Retinal pigment epithelial cell (primary cell): ENCODE measurements at regions not wholly inside any gene's neighbourhood (a gene's known extent, or its start where the extent isn't known, plus 50 kb on each side); places are given as distances from the start of the nearest gene placed in this dataset.
"Not testable (repeated sequence)": the region's sequence is repeated elsewhere in the genome, so short reads cannot be mapped to it uniquely, and the experiment has no call there.

Experiments used
- DNase-seq: peaks from one replicate; pipeline ENCODE4 v3.0.0-alpha.2; 2010; ENCODE audit warnings: low read depth
- H3K4me3 ChIP-seq: 2 replicates; pipeline ENCODE4 v1.5.1; 2011; ENCODE audit warnings: mild to moderate bottlenecking, low read length, control low read depth, moderate library complexity
- TF ChIP-seq, protein P1 (sequence below): conservative IDR thresholded peaks from 2 replicates; pipeline ENCODE4 v1.5.1; 2011; ENCODE audit warnings: low read depth, low read length, control low read depth, inconsistent platforms

DNA sequence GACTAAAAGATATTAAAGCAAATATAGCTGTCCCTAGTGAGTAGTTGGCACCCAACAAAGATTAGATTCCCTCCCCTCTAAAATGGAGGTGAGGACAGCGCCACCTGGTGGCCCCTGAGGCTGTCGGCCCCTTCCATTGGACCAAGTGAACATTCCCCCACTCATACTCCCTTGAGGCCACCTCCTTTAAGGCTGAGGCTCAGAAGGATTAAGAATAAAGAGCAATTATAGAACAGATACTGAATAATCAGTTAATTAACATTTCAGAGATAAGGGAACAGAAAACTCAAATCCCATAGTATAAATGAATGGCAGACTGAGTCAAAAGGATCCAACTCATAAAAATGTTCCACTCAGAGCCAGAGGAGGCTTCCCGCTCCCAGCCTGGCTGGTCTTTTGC is 130.4 kb upstream of the GHITM start:
- H3K4me3 ChIP-seq = no peak overlapping the region
- no peak for DNase-seq
- TF ChIP-seq, protein P1, sequence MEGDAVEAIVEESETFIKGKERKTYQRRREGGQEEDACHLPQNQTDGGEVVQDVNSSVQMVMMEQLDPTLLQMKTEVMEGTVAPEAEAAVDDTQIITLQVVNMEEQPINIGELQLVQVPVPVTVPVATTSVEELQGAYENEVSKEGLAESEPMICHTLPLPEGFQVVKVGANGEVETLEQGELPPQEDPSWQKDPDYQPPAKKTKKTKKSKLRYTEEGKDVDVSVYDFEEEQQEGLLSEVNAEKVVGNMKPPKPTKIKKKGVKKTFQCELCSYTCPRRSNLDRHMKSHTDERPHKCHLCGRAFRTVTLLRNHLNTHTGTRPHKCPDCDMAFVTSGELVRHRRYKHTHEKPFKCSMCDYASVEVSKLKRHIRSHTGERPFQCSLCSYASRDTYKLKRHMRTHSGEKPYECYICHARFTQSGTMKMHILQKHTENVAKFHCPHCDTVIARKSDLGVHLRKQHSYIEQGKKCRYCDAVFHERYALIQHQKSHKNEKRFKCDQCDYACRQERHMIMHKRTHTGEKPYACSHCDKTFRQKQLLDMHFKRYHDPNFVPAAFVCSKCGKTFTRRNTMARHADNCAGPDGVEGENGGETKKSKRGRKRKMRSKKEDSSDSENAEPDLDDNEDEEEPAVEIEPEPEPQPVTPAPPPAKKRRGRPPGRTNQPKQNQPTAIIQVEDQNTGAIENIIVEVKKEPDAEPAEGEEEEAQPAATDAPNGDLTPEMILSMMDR = peak; percentile 53

GRCh38 chr10:84012431-84012830 is 126.9 kb upstream of the GHITM start:
- H3K4me3 ChIP-seq = no peak overlapping the region
- TF ChIP-seq, protein P1 = no peak
- DNase-seq = no peak

DNA sequence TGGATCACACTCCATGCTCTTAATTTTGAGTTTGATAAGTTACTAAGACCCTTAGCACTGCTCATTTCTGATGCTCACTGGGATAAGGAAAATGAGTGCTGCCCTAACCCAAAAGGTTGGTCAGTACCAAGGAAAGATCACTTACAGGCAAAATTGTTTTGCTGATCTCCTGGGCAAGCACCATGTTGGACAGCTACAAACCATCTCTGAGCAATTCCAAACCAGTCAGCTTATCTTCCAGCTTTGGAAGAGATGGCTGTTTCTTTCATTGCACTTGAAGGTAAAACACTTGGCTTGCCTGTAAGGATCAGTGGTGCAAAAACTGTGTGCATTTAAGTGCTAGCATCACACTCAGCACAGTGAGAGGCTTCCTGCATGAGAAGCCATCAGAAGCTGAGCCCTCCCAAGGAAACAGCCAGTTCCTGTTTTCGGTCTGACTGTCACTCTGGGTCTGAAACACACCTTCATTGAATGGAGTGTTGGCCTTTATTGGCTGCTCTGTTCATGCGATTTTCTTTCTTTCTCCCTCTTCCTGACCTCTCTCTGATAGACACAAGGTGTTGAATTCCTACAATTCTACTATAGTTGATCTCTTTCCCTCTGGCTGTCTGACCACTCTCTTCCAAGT is 126.4 kb upstream of the GHITM start:
- TF ChIP-seq, protein P1 = no peak

DNA sequence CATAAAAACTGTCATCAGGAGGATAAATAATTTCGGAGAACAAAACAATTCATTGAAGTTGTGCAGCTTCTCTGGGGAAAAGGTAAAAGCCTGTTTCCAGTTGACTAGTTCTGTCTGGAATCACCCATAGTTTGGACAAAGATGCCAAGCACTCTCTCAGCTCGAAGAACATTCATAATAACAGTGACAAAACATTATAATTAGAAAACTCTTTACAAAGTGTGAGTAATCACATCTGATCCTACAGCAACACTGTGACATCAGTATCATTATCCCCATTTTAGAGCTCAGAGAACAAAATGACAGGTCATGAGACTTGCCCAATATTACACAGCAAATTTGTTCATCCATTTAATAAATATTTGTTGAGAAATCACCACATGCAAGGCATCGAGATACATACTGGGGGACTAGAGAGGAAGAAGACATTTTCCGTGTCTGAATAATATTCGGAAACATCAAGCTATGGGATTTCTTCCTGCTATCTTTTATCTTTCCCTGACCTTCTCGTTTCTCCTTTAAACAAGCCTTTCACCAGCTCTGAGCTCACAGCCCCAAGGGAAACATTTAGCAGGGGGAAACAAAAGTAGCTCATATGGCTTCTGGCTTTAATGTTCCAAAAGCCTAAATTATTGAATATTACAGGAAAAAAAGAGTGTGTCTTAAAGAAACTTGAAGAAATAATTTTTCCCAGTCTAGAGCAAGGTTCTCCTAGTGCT is 123.3 kb upstream of the GHITM start:
- DNase-seq = no peak
- no peak overlapping the region for H3K4me3 ChIP-seq
- TF ChIP-seq, protein P1 = no peak

More for the DNA sequence above, 126.4 kb upstream of the GHITM start:
- H3K4me3 ChIP-seq = no peak overlapping the region
- DNase-seq = no peak

- TF ChIP-seq, protein P1 = no peak
- no peak for DNase-seq
- no peak overlapping the region for H3K4me3 ChIP-seq
Measured at GRCh38 chr10:84018826-84019225, 120.5 kb upstream of the GHITM start.

GRCh38 chr10:84019854-84020458 is 119.4 kb upstream of the GHITM start:
- DNase-seq, H3K4me3 ChIP-seq: not testable (repeated sequence)

DNA sequence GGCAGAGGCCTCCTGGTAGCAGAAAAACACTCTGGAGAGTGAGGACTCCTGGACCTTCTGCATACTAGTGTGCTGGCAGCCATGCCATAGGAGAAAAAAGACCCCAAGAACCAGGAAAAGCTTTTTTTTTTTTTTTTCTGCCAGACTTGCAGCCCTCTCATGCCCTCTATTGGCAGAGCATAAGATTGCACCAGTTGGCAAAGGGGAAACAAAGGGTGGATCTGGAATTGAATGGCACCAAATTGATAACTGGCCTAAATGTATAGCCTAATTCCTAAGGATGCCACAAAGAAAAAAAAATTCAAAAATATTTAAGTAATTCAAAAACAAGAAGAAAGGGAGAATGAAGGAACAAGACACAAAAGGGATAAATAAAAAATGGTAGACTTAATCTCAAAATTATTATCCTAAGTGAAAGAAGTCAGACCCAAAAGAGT is 112.5 kb upstream of the GHITM start:
- no peak for DNase-seq
- no peak overlapping the region for H3K4me3 ChIP-seq
- TF ChIP-seq, protein P1 = peak; percentile 88
